Panc1 (cell line): ENCODE measurements at regions not wholly inside any gene's neighbourhood (a gene's known extent, or its start where the extent isn't known, plus 50 kb on each side); places are given as distances from the start of the nearest gene placed in this dataset.

Source experiments
- CTCF ChIP-seq: fragments of 450-650 bp; IDR thresholded peaks from 2 replicates; pipeline ENCODE4 v1.5.1; 2017; ENCODE audit warnings: mild to moderate bottlenecking
- TCF7L2 ChIP-seq: IDR thresholded peaks from 2 replicates; pipeline ENCODE4 v1.6.1; 2011; ENCODE audit warnings: mild to moderate bottlenecking, low read depth, low read length, inconsistent platforms

DNA sequence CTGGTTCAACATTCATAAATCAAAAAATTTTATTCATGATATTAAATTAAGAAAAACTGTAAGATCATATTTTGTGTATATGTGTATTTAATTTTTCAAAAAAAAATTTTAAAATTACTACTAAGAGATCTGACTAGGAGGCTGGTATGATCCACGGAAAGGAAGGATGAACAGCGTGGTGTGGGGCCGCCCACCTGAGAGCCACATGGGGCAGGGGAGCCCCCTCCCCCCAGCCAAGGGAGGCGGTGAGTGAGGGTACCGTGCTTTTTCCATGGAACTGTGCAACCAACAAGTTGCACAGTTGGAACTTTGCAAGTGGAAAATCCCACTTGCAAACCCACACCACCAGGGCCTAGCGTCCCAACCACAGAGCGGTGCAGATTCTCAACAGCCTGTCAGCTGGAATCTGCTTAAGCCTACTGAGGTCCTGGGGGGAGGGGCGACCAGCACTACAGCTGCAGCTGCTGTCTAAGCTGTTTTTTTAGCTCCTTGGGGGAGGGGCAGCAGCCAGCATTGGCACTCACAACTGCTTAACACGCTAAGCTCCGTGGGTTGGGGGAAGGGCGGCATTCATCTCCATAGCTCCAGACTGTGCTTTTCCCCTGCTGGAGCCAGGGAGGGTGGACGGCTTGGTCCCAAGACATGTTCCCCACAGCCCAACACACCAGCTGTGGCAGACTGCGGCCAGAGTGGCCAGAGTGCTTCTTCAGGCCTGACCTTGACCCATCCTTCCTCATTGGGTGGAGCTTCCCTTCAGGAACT is 94.2 kb upstream of the IGFBP3 start:
- TF ChIP-seq CTCF (no peak), TCF7L2 (no peak)
